SK-N-SH treated with all-trans-retinoic acid at 6 μM for 48 hours (cell line): ENCODE measurements at regions not wholly inside any gene's neighbourhood (a gene's known extent, or its start where the extent isn't known, plus 50 kb on each side); places are given as distances from the start of the nearest gene placed in this dataset.

Source experiments
- PPARA ChIP-seq: fragments of 250-450 bp; sonication (Bioruptor Pico); IDR thresholded peaks from 2 replicates; pipeline ENCODE4 v1.5.0; 2020; ENCODE audit warnings: mild to moderate bottlenecking, borderline replicate concordance
- RARB ChIP-seq: fragments of 250-450 bp; sonication (Bioruptor Pico); IDR thresholded peaks from 2 replicates; pipeline ENCODE4 v1.8.0; 2021; ENCODE audit warnings: mild to moderate bottlenecking, moderate library complexity
- ZC3H10 ChIP-seq: fragments of 250-450 bp; sonication (Bioruptor Pico); IDR thresholded peaks from 2 replicates; pipeline ENCODE4 v1.5.1; 2021; ENCODE audit warnings: mild to moderate bottlenecking, moderate library complexity
- ZFP30 ChIP-seq: fragments of 450-650 bp; formaldehyde crosslinking; IDR thresholded peaks from 2 replicates; pipeline ENCODE4 v1.5.0; 2022; ENCODE audit warnings: mild to moderate bottlenecking, moderate library complexity
- TF ChIP-seq, protein P1 (sequence below): fragments of 250-450 bp; sonication (Bioruptor Pico); IDR thresholded peaks from 2 replicates; pipeline ENCODE4 v1.5.1; 2020; ENCODE audit warnings: low read depth, mild to moderate bottlenecking, moderate library complexity

DNA sequence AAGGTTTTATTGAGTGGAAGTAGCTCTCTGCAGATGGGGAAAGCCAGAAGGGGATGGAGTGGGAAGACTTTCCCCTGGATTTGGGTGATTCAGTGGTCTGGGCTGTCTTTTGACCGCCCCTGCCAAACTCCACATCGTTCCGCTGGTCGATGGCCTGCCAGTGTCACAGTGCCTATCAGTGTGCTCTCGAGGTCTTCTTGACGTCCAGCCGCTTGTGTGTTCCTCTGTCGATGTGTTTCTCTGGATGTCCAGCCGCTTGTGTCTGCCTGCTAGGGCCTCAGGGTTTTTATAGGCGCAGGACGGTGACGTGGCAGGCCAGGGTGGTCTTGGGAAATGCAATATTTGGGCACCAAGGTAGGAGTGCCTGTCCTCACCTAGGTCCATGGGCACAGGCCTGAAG, 1371.4 kb upstream of the PIK3C3 start:
- TF ChIP-seq, protein P1, sequence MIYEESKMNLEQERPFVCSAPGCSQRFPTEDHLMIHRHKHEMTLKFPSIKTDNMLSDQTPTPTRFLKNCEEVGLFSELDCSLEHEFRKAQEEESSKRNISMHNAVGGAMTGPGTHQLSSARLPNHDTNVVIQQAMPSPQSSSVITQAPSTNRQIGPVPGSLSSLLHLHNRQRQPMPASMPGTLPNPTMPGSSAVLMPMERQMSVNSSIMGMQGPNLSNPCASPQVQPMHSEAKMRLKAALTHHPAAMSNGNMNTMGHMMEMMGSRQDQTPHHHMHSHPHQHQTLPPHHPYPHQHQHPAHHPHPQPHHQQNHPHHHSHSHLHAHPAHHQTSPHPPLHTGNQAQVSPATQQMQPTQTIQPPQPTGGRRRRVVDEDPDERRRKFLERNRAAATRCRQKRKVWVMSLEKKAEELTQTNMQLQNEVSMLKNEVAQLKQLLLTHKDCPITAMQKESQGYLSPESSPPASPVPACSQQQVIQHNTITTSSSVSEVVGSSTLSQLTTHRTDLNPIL (CRISPR knock-in tag) = no peak
- no peak for TF ChIP-seq PPARA (CRISPR knock-in tag)
- no peak for TF ChIP-seq ZFP30 (CRISPR knock-in tag)
- no peak for TF ChIP-seq ZC3H10 (CRISPR knock-in tag)
- TF ChIP-seq RARB (CRISPR knock-in tag) = no peak
